Islet precursor cell (in vitro differentiated cells): ENCODE measurements at regions not wholly inside any gene's neighbourhood (a gene's known extent, or its start where the extent isn't known, plus 50 kb on each side); places are given as distances from the start of the nearest gene placed in this dataset.

ENCODE experiments used
- DNase-seq: peaks from one replicate; pipeline ENCODE4 v3.0.0-alpha.2; 2018

GRCh38 chr22:27152883-27153282, 495.5 kb downstream of the MIAT start:
- no peak for DNase-seq

- DNase-seq, result no peak
These were observed 496.0 kb downstream of the MIAT start for GRCh38 chr22:27153386-27153785.

- no peak for DNase-seq
These were observed 497.3 kb downstream of the MIAT start for GRCh38 chr22:27154717-27155116.

- DNase-seq, result no peak
These were observed 499.6 kb downstream of the MIAT start for GRCh38 chr22:27156821-27157489.

GRCh38 chr22:27157666-27158370, 500.4 kb downstream of the MIAT start:
- no peak for DNase-seq

- DNase-seq, result no peak
These were observed 501.6 kb downstream of the MIAT start for GRCh38 chr22:27159016-27159415.

- no peak for DNase-seq
These were observed 502.4 kb downstream of the MIAT start for GRCh38 chr22:27159716-27160295.

GRCh38 chr22:27163162-27164137, 506.1 kb downstream of the MIAT start:
- DNase-seq, result no peak

- no peak for DNase-seq
These were observed 507.6 kb downstream of the MIAT start for GRCh38 chr22:27164781-27165503.

- DNase-seq, result no peak
These were observed 511.3 kb downstream of the MIAT start for GRCh38 chr22:27168681-27169080.

GRCh38 chr22:27170491-27170890, 513.1 kb downstream of the MIAT start:
- DNase-seq, result no peak

GRCh38 chr22:27171212-27171611, 513.8 kb downstream of the MIAT start:
- no peak for DNase-seq

- no peak for DNase-seq
These were observed 516.1 kb downstream of the MIAT start for GRCh38 chr22:27173530-27173929.

GRCh38 chr22:27175021-27175838, 517.8 kb downstream of the MIAT start:
- no peak for DNase-seq

GRCh38 chr22:27175974-27176373, 518.6 kb downstream of the MIAT start:
- DNase-seq, result no peak

- DNase-seq, result no peak
These were observed 521.8 kb downstream of the MIAT start for GRCh38 chr22:27179161-27179560.

GRCh38 chr22:27181537-27181936, 524.1 kb downstream of the MIAT start:
- peak; percentile 43 for DNase-seq

GRCh38 chr22:27183474-27183873, 526.1 kb downstream of the MIAT start:
- peak; percentile 60 for DNase-seq

GRCh38 chr22:27185099-27185709, 527.8 kb downstream of the MIAT start:
- peak; percentile 3 for DNase-seq

GRCh38 chr22:27185760-27186302, 528.4 kb downstream of the MIAT start:
- DNase-seq, result peak; percentile 46

- DNase-seq, result peak; percentile 4
These were observed 529.3 kb downstream of the MIAT start for GRCh38 chr22:27186643-27187042.
